ENCODE measurements at regions not wholly inside any gene's neighbourhood (a gene's known extent, or its start where the extent isn't known, plus 50 kb on each side); places are given as distances from the start of the nearest gene placed in this dataset.
"Not testable (repeated sequence)": the region's sequence is repeated elsewhere in the genome, so short reads cannot be mapped to it uniquely, and the experiment has no call there.

- FAIRE-seq: no peak
- H3K27me3 ChIP-seq (ENCODE audit: control insufficient read depth, insufficient read depth, low read length): no peaks in the 10 kb centered on the region
- no peak for DNase-seq (ENCODE audit: low read depth)
- TF ChIP-seq CTCF (IDR thresholded peaks at IDR 0.05; ENCODE audit: insufficient read depth, low read length, severe bottlenecking): no peak
- no peaks in the 10 kb centered on the region for H3K36me3 ChIP-seq (ENCODE audit: control insufficient read depth, insufficient read depth, low read length)
- H3K4me3 ChIP-seq (ENCODE audit: low read depth, low read length): no peak overlapping the region
These were observed 153.6 kb upstream of the ZNF804A start for GRCh38 chr2:184444623-184445223.

GRCh38 chr2:184449760-184450159 lies 148.6 kb upstream of the ZNF804A start:
- no peak for TF ChIP-seq CTCF (IDR thresholded peaks at IDR 0.05; ENCODE audit: insufficient read depth, low read length, severe bottlenecking)
- no peak for DNase-seq (ENCODE audit: low read depth)
- Histone ChIP-seq H3K36me3 (ENCODE audit: control insufficient read depth, insufficient read depth, low read length) (no peaks in the 10 kb centered on the region), H3K4me3 (ENCODE audit: low read depth, low read length) (no peak overlapping the region), H3K27me3 (ENCODE audit: control insufficient read depth, insufficient read depth, low read length) (no peaks in the 10 kb centered on the region)
- FAIRE-seq: no peak

- Histone ChIP-seq H3K27me3 (ENCODE audit: control insufficient read depth, insufficient read depth, low read length) (no peaks in the 10 kb centered on the region), H3K36me3 (ENCODE audit: control insufficient read depth, insufficient read depth, low read length) (no peaks in the 10 kb centered on the region), H3K4me3 (ENCODE audit: low read depth, low read length) (no peak overlapping the region)
- no peak for TF ChIP-seq CTCF (IDR thresholded peaks at IDR 0.05; ENCODE audit: insufficient read depth, low read length, severe bottlenecking)
- DNase-seq (ENCODE audit: low read depth): no peak
- no peak for FAIRE-seq
These were observed 145.4 kb upstream of the ZNF804A start for GRCh38 chr2:184452907-184453306.

- DNase-seq (ENCODE audit: low read depth): no peak
- H3K36me3 ChIP-seq (ENCODE audit: control insufficient read depth, insufficient read depth, low read length): no peaks in the 10 kb centered on the region
- H3K4me3 ChIP-seq (ENCODE audit: low read depth, low read length): no peak overlapping the region
- FAIRE-seq: no peak
- TF ChIP-seq CTCF (IDR thresholded peaks at IDR 0.05; ENCODE audit: insufficient read depth, low read length, severe bottlenecking): no peak
- H3K27me3 ChIP-seq (ENCODE audit: control insufficient read depth, insufficient read depth, low read length): no peaks in the 10 kb centered on the region
These were observed 142.7 kb upstream of the ZNF804A start for GRCh38 chr2:184455624-184456023.

- H3K4me3 ChIP-seq (ENCODE audit: low read depth, low read length); FAIRE-seq; H3K36me3 ChIP-seq (ENCODE audit: control insufficient read depth, insufficient read depth, low read length); H3K27me3 ChIP-seq (ENCODE audit: control insufficient read depth, insufficient read depth, low read length); DNase-seq (ENCODE audit: low read depth): not testable (repeated sequence)
These were observed 141.6 kb upstream of the ZNF804A start for GRCh38 chr2:184456693-184457092.

GRCh38 chr2:184463102-184463865 lies 135.0 kb upstream of the ZNF804A start:
- no peak for FAIRE-seq
- TF ChIP-seq CTCF (IDR thresholded peaks at IDR 0.05; ENCODE audit: insufficient read depth, low read length, severe bottlenecking): no peak
- no peak for DNase-seq (ENCODE audit: low read depth)
- H3K36me3 ChIP-seq (ENCODE audit: control insufficient read depth, insufficient read depth, low read length): no peaks in the 10 kb centered on the region
- no peak overlapping the region for H3K4me3 ChIP-seq (ENCODE audit: low read depth, low read length)
- no peaks in the 10 kb centered on the region for H3K27me3 ChIP-seq (ENCODE audit: control insufficient read depth, insufficient read depth, low read length)

All from bronchial epithelial cell (primary cell).